NCI-H2196 treated with DMSO at 0.1 percent for 48 hours (cell line): ENCODE measurements at regions not wholly inside any gene's neighbourhood (a gene's known extent, or its start where the extent isn't known, plus 50 kb on each side); places are given as distances from the start of the nearest gene placed in this dataset.
"Not testable (repeated sequence)": the region's sequence is repeated elsewhere in the genome, so short reads cannot be mapped to it uniquely, and the experiment has no call there.

Experiments used
- DNase-seq: peaks from one replicate; lab custom pipeline; 2025; ENCODE audit not compliant: unreplicated experiment; lab: John Stamatoyannopoulos, UW

GRCh38 chr4:85018983-85019382 is 52.5 kb upstream of the WDFY3 start:
- DNase-seq, result no peak

- DNase-seq, result no peak
Measured at GRCh38 chr4:85019411-85019810, 52.9 kb upstream of the WDFY3 start.

GRCh38 chr4:85024671-85025070 is 58.2 kb upstream of the WDFY3 start:
- no peak for DNase-seq

GRCh38 chr4:85028910-85029309 is 62.4 kb upstream of the WDFY3 start:
- no peak for DNase-seq

GRCh38 chr4:85029453-85029852 is 63.0 kb upstream of the WDFY3 start:
- DNase-seq, result no peak

GRCh38 chr4:85030156-85030555 is 63.7 kb upstream of the WDFY3 start:
- DNase-seq, result no peak

- not testable (repeated sequence) for DNase-seq
Measured at GRCh38 chr4:85033838-85034237, 67.3 kb upstream of the WDFY3 start.

- no peak for DNase-seq
Measured at GRCh38 chr4:85039526-85039925, 73.0 kb upstream of the WDFY3 start.

- DNase-seq, result not testable (repeated sequence)
Measured at GRCh38 chr4:85043812-85044496, 77.5 kb upstream of the WDFY3 start.

- no peak for DNase-seq
Measured at GRCh38 chr4:85050736-85051135, 84.2 kb upstream of the WDFY3 start.

GRCh38 chr4:85051526-85051925 is 85.0 kb upstream of the WDFY3 start:
- DNase-seq, result no peak

- DNase-seq, result not testable (repeated sequence)
Measured at GRCh38 chr4:85054925-85055324, 88.4 kb upstream of the WDFY3 start.

- DNase-seq, result no peak
Measured at GRCh38 chr4:85058551-85058950, 92.1 kb upstream of the WDFY3 start.

GRCh38 chr4:85061974-85062373 is 95.5 kb upstream of the WDFY3 start:
- no peak for DNase-seq

- DNase-seq, result no peak
Measured at GRCh38 chr4:85062466-85062865, 96.0 kb upstream of the WDFY3 start.

GRCh38 chr4:85067342-85067741 is 100.9 kb upstream of the WDFY3 start:
- DNase-seq, result no peak

- DNase-seq, result no peak
Measured at GRCh38 chr4:85078016-85078415, 111.5 kb upstream of the WDFY3 start.

- no peak for DNase-seq
Measured at GRCh38 chr4:85081196-85081595, 114.7 kb upstream of the WDFY3 start.

GRCh38 chr4:85084371-85085094 is 118.0 kb upstream of the WDFY3 start:
- peak; percentile 5 for DNase-seq

GRCh38 chr4:85086721-85087120 is 120.2 kb upstream of the WDFY3 start:
- DNase-seq, result no peak

- peak; percentile 64 for DNase-seq
Measured at GRCh38 chr4:85092536-85092935, 126.0 kb upstream of the WDFY3 start.

GRCh38 chr4:85092943-85093342 is 126.5 kb upstream of the WDFY3 start:
- peak; percentile 45 for DNase-seq

- no peak for DNase-seq
Measured at GRCh38 chr4:85094735-85095134, 128.2 kb upstream of the WDFY3 start.
